ENCODE measurements at regions not wholly inside any gene's neighbourhood (a gene's known extent, or its start where the extent isn't known, plus 50 kb on each side); places are given as distances from the start of the nearest gene placed in this dataset.

- H3K36me3 Mint-ChIP-seq, result no peaks in the 10 kb centered on the region
- H3K27ac ChIP-seq (ENCODE audit: low read depth, low read length), result no peak overlapping the region
- H3K4me1 Mint-ChIP-seq, result no peaks in the 10 kb centered on the region
- intact Hi-C loops (cut with micrococcal nuclease), result no loop called here
- no peaks in the 10 kb centered on the region for H3K36me3 ChIP-seq (ENCODE audit: control insufficient read depth in 2 of 3, insufficient read depth in 3 of 3, low read length in 3 of 3)
- H3K4me3 ChIP-seq (ENCODE audit: low read length), result no peak overlapping the region
- no peak overlapping the region for H3K27ac Mint-ChIP-seq
- ChIA-PET CTCF (no interaction called here), POLR2A (no interaction called here)
- H3K4me1 ChIP-seq (ENCODE audit: control insufficient read depth in 2 of 2, insufficient read depth in 2 of 2, low read length in 2 of 2), result no peaks in the 10 kb centered on the region
- no peaks in the 10 kb centered on the region for H3K27me3 ChIP-seq (ENCODE audit: control insufficient read depth in 2 of 2, insufficient read depth in 2 of 2, low read length in 2 of 2)
- DNase-seq, result no peak
- peaks cover 0 to 18% (median 8%) of the 10 kb centered on the region in 5 donors for H3K27me3 Mint-ChIP-seq
- ATAC-seq, result no peak
- H3K9me3 ChIP-seq (ENCODE audit: control insufficient read depth in 2 of 3, low read length in 3 of 3), result no peaks in the 10 kb centered on the region
- H3K9me3 Mint-ChIP-seq, result peaks cover 0 to 10% (median 0%) of the 10 kb centered on the region in 11 donors
- H3K4me3 Mint-ChIP-seq, result no peak overlapping the region
Measured at GRCh38 chr10:127813290-127813689, 76.3 kb downstream of the FOXI2 start.

GRCh38 chr10:127815147-127815546 lies 77.6 kb downstream of the CLRN3 start:
- Histone ChIP-seq H3K27me3 (ENCODE audit: control insufficient read depth in 2 of 2, insufficient read depth in 2 of 2, low read length in 2 of 2) (no peaks in the 10 kb centered on the region), H3K4me3 (ENCODE audit: low read length) (no peak overlapping the region), H3K9me3 (ENCODE audit: control insufficient read depth in 2 of 3, low read length in 3 of 3) (no peaks in the 10 kb centered on the region), H3K36me3 (ENCODE audit: control insufficient read depth in 2 of 3, insufficient read depth in 3 of 3, low read length in 3 of 3) (no peaks in the 10 kb centered on the region), H3K4me1 (ENCODE audit: control insufficient read depth in 2 of 2, insufficient read depth in 2 of 2, low read length in 2 of 2) (no peaks in the 10 kb centered on the region), H3K27ac (ENCODE audit: low read depth, low read length) (no peak overlapping the region)
- Mint-ChIP-seq H3K36me3 (no peaks in the 10 kb centered on the region), H3K4me3 (no peak overlapping the region), H3K27me3 (peaks cover 0 to 16% (median 4%) of the 10 kb centered on the region in 5 donors), H3K9me3 (peaks cover 0 to 5% (median 0%) of the 10 kb centered on the region in 11 donors), H3K4me1 (no peaks in the 10 kb centered on the region), H3K27ac (no peak overlapping the region)
- CTCF ChIA-PET, result no interaction called here
- DNase-seq (no peak), ATAC-seq (no peak)
- intact Hi-C loops (cut with micrococcal nuclease), result no loop called here
- POLR2A ChIA-PET, result no interaction called here

GRCh38 chr10:127824826-127825225 lies 67.9 kb downstream of the CLRN3 start:
- no peaks in the 10 kb centered on the region for H3K36me3 Mint-ChIP-seq
- Histone ChIP-seq H3K27ac (ENCODE audit: low read depth, low read length) (no peak overlapping the region), H3K27me3 (ENCODE audit: control insufficient read depth in 2 of 2, insufficient read depth in 2 of 2, low read length in 2 of 2) (no peaks in the 10 kb centered on the region), H3K4me3 (ENCODE audit: low read length) (no peak overlapping the region), H3K36me3 (ENCODE audit: control insufficient read depth in 2 of 3, insufficient read depth in 3 of 3, low read length in 3 of 3) (no peaks in the 10 kb centered on the region), H3K9me3 (ENCODE audit: control insufficient read depth in 2 of 3, low read length in 3 of 3) (no peaks in the 10 kb centered on the region), H3K4me1 (ENCODE audit: control insufficient read depth in 2 of 2, insufficient read depth in 2 of 2, low read length in 2 of 2) (no peaks in the 10 kb centered on the region)
- H3K4me1 Mint-ChIP-seq, result no peaks in the 10 kb centered on the region
- no peak for ATAC-seq
- H3K9me3 Mint-ChIP-seq, result peaks cover 0 to 13% (median 5%) of the 10 kb centered on the region in 11 donors
- intact Hi-C loops (cut with micrococcal nuclease), result no loop called here
- ChIA-PET CTCF (no interaction called here), POLR2A (no interaction called here)
- peaks cover 0 to 7% (median under 1%) of the 10 kb centered on the region in 5 donors for H3K27me3 Mint-ChIP-seq
- H3K4me3 Mint-ChIP-seq, result no peak overlapping the region
- H3K27ac Mint-ChIP-seq, result no peak overlapping the region
- DNase-seq, result no peak

GRCh38 chr10:127826154-127826725 lies 66.5 kb downstream of the CLRN3 start:
- Mint-ChIP-seq H3K36me3 (no peaks in the 10 kb centered on the region), H3K27ac (no peak overlapping the region), H3K4me1 (no peaks in the 10 kb centered on the region), H3K27me3 (peaks cover 0 to 12% (median under 1%) of the 10 kb centered on the region in 5 donors), H3K9me3 (peaks cover 0 to 13% (median 5%) of the 10 kb centered on the region in 11 donors), H3K4me3 (no peak overlapping the region)
- Histone ChIP-seq H3K4me3 (ENCODE audit: low read length) (no peak overlapping the region), H3K36me3 (ENCODE audit: control insufficient read depth in 2 of 3, insufficient read depth in 3 of 3, low read length in 3 of 3) (no peaks in the 10 kb centered on the region), H3K27me3 (ENCODE audit: control insufficient read depth in 2 of 2, insufficient read depth in 2 of 2, low read length in 2 of 2) (no peaks in the 10 kb centered on the region), H3K9me3 (ENCODE audit: control insufficient read depth in 2 of 3, low read length in 3 of 3) (no peaks in the 10 kb centered on the region), H3K27ac (ENCODE audit: low read depth, low read length) (no peak overlapping the region), H3K4me1 (ENCODE audit: control insufficient read depth in 2 of 2, insufficient read depth in 2 of 2, low read length in 2 of 2) (no peaks in the 10 kb centered on the region)
- ATAC-seq (no peak), DNase-seq (no peak)
- intact Hi-C loops (cut with micrococcal nuclease), result no loop called here
- POLR2A ChIA-PET, result no interaction called here
- CTCF ChIA-PET, result no interaction called here

GRCh38 chr10:127827354-127828140 lies 65.2 kb downstream of the CLRN3 start:
- no peak overlapping the region for H3K4me3 ChIP-seq (ENCODE audit: low read length)
- no peak overlapping the region for H3K27ac Mint-ChIP-seq
- ChIA-PET POLR2A (no interaction called here), CTCF (no interaction called here)
- peaks cover 0 to 6% (median 2%) of the 10 kb centered on the region in 11 donors for H3K9me3 Mint-ChIP-seq
- intact Hi-C loops (cut with micrococcal nuclease), result no loop called here
- H3K36me3 Mint-ChIP-seq, result no peaks in the 10 kb centered on the region
- H3K4me1 Mint-ChIP-seq, result no peaks in the 10 kb centered on the region
- DNase-seq (no peak), ATAC-seq (no peak)
- H3K36me3 ChIP-seq (ENCODE audit: control insufficient read depth in 2 of 3, insufficient read depth in 3 of 3, low read length in 3 of 3), result no peaks in the 10 kb centered on the region
- no peak overlapping the region for H3K4me3 Mint-ChIP-seq
- peaks cover 0 to 18% (median 7%) of the 10 kb centered on the region in 5 donors for H3K27me3 Mint-ChIP-seq
- H3K9me3 ChIP-seq (ENCODE audit: control insufficient read depth in 2 of 3, low read length in 3 of 3), result no peaks in the 10 kb centered on the region
- no peaks in the 10 kb centered on the region for H3K27me3 ChIP-seq (ENCODE audit: control insufficient read depth in 2 of 2, insufficient read depth in 2 of 2, low read length in 2 of 2)
- no peak overlapping the region for H3K27ac ChIP-seq (ENCODE audit: low read depth, low read length)
- H3K4me1 ChIP-seq (ENCODE audit: control insufficient read depth in 2 of 2, insufficient read depth in 2 of 2, low read length in 2 of 2), result no peaks in the 10 kb centered on the region

Data from naive thymus-derived CD4-positive, alpha-beta T cell (primary cell).